Tibial artery (tissue), 4 donors: ENCODE measurements at regions not wholly inside any gene's neighbourhood (a gene's known extent, or its start where the extent isn't known, plus 50 kb on each side); places are given as distances from the start of the nearest gene placed in this dataset.
"Not testable (repeated sequence)": the region's sequence is repeated elsewhere in the genome, so short reads cannot be mapped to it uniquely, and the experiment has no call there.

Source experiments
- DNase-seq, 2 donors: peaks; one replicate each; pipeline ENCODE4 v3.0.0-alpha.2; 2019
- H3K27ac ChIP-seq, 2 donors: fragments of 200-600 bp; sonication (generic) in 1 of 2; 1 replicate in 1 of 2; 2 replicates in 1 of 2; pipeline ENCODE4 v1.5.1; 2018 to 2019; ENCODE audit warnings: mild to moderate bottlenecking in 1 of 2
- H3K27me3 ChIP-seq, 2 donors: fragments of 200-600 bp; sonication (generic) in 1 of 2; one replicate each; pipeline versions ENCODE4 v1.5.1 to v1.6.0; 2016 to 2019
- H3K36me3 ChIP-seq, 3 donors: fragments of 200-600 bp; sonication (generic) in 2 of 3; one replicate each; pipeline ENCODE4 v1.5.1; 2016 to 2019; ENCODE audit warnings: mild to moderate bottlenecking in 2 of 3
- H3K4me1 ChIP-seq, 4 donors: fragments of 200-600 bp; sonication (generic) in 2 of 4; 1 replicate in 3 of 4; 2 replicates in 1 of 4; pipeline ENCODE4 v1.5.1; 2016 to 2019
- H3K4me3 ChIP-seq, 2 donors: fragments of 200-600 bp; sonication (generic) in 1 of 2; 1 replicate in 1 of 2; 2 replicates in 1 of 2; pipeline ENCODE4 v1.5.1; 2018 to 2019; ENCODE audit warnings: mild to moderate bottlenecking in 2 of 2
- H3K9me3 ChIP-seq, 3 donors: fragments of 200-600 bp; sonication (generic) in 1 of 3; one replicate each; pipeline ENCODE4 v1.5.1; 2016 to 2019
- CTCF ChIP-seq, 2 experiments: fragments of 200-600 bp in 1 of 2; fragments of 450-650 bp in 1 of 2; IDR thresholded peaks; one replicate each; pipeline ENCODE4 v1.5.1; 2017 to 2019; ENCODE audit warnings: antibody characterized with exemption in 2 of 2, mild to moderate bottlenecking in 1 of 2, moderate library complexity in 1 of 2
- intact Hi-C: fragments of 100-400 bp; cut with DNase I; formaldehyde crosslinking; loops from one replicate; pipeline ENCODE4 v1.15.0; 2023; ENCODE audit warnings: low total_unique reads

- no peaks in the 10 kb centered on the region for H3K36me3 ChIP-seq
- DNase-seq = no peak
- H3K27me3 ChIP-seq = no peaks in the 10 kb centered on the region
- no peak overlapping the region for H3K4me3 ChIP-seq
- H3K9me3 ChIP-seq = no peaks in the 10 kb centered on the region
- intact Hi-C loops = no loop called here
- TF ChIP-seq CTCF (IDR thresholded peaks at IDR 0.05) = no peak
- H3K27ac ChIP-seq = no peak overlapping the region
- no peaks in the 10 kb centered on the region for H3K4me1 ChIP-seq
These were observed 401.1 kb upstream of the RGMB start for GRCh38 chr5:98372351-98372750.

- Histone ChIP-seq H3K27me3 (no peaks in the 10 kb centered on the region), H3K27ac (no peak overlapping the region), H3K4me1 (no peaks in the 10 kb centered on the region), H3K4me3 (no peak overlapping the region), H3K36me3 (no peaks in the 10 kb centered on the region), H3K9me3 (no peaks in the 10 kb centered on the region)
- TF ChIP-seq CTCF (IDR thresholded peaks at IDR 0.05) = no peak
- DNase-seq = no peak
- intact Hi-C loops = no loop called here
These were observed 381.4 kb upstream of the RGMB start for GRCh38 chr5:98391921-98392625.

GRCh38 chr5:98393205-98393604 is 380.3 kb upstream of the RGMB start:
- H3K4me3 ChIP-seq, H3K9me3 ChIP-seq, H3K36me3 ChIP-seq, intact Hi-C loops, DNase-seq, H3K4me1 ChIP-seq, H3K27me3 ChIP-seq, H3K27ac ChIP-seq: not testable (repeated sequence)

- no peaks in the 10 kb centered on the region for H3K27me3 ChIP-seq
- no peak overlapping the region for H3K27ac ChIP-seq
- TF ChIP-seq CTCF (IDR thresholded peaks at IDR 0.05) = no peak
- no peak for DNase-seq
- no peaks in the 10 kb centered on the region for H3K36me3 ChIP-seq
- intact Hi-C loops = no loop called here
- H3K4me3 ChIP-seq = no peak overlapping the region
- no peaks in the 10 kb centered on the region for H3K4me1 ChIP-seq
- no peaks in the 10 kb centered on the region for H3K9me3 ChIP-seq
These were observed 376.4 kb upstream of the RGMB start for GRCh38 chr5:98397081-98397480.

GRCh38 chr5:98398465-98398864 is 375.0 kb upstream of the RGMB start:
- Histone ChIP-seq H3K27ac (no peak overlapping the region), H3K4me1 (no peaks in the 10 kb centered on the region), H3K4me3 (no peak overlapping the region), H3K36me3 (no peaks in the 10 kb centered on the region), H3K27me3 (no peaks in the 10 kb centered on the region), H3K9me3 (no peaks in the 10 kb centered on the region)
- intact Hi-C loops = no loop called here
- no peak for DNase-seq
- no peak for TF ChIP-seq CTCF (IDR thresholded peaks at IDR 0.05)

- intact Hi-C loops = no loop called here
- no peak for TF ChIP-seq CTCF (IDR thresholded peaks at IDR 0.05)
These were observed 371.8 kb upstream of the RGMB start for GRCh38 chr5:98401656-98402055.

More at GRCh38 chr5:98401656-98402055, 371.8 kb upstream of the RGMB start:
- Histone ChIP-seq H3K4me3 (no peak overlapping the region), H3K27ac (no peak overlapping the region), H3K27me3 (no peaks in the 10 kb centered on the region), H3K9me3 (no peaks in the 10 kb centered on the region), H3K36me3 (no peaks in the 10 kb centered on the region), H3K4me1 (no peaks in the 10 kb centered on the region)
- no peak for DNase-seq
